ENCODE measurements at regions not wholly inside any gene's neighbourhood (a gene's known extent, or its start where the extent isn't known, plus 50 kb on each side); places are given as distances from the start of the nearest gene placed in this dataset.

DNA sequence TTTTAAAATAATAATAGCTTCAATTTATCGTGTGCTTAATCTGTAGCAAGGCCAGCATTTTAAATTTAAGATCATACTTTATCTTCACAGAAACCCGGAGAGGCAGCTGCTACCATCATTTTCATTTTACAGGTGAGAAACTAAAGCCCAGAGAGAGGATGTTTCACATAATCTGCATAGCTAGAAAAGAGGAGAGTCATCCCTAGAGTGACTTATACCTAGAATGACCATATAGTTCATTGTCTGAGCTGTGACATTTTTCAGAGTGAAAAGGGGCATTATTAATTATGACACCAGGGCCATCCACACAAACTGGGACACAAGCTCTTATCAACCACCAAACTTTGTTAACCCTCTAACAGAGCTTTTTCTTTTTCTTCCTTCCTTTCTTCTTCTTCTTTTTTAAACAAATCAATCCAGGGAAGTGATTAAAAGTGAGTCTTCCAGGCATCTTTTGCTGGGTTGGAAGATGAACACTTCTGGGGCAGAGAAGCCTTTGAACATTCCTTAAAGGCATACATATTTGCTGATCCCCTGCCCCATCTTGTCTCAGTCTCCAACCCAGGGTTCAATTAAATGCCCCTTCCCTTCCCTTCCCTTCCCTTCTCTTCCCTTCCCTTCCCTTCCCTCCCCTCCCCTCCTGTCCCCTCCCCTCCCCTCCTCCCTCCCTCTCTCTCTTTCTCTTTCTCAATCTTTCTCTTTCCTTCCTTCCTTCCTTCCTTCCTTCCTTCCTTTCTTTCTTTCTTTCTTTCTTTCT lies 272.5 kb upstream of the JAG1 start:
- Histone ChIP-seq H3K4me3 (ENCODE audit: low read depth, low read length) (no peak overlapping the region), H3K36me3 (ENCODE audit: control insufficient read depth, insufficient read depth, low read length) (no peaks in the 10 kb centered on the region), H3K27me3 (ENCODE audit: control insufficient read depth, insufficient read depth, low read length) (no peaks in the 10 kb centered on the region)
- no peak for DNase-seq (ENCODE audit: low read depth)
- TF ChIP-seq CTCF (IDR thresholded peaks at IDR 0.05; ENCODE audit: insufficient read depth, low read length, poor library complexity, severe bottlenecking) = no peak

GRCh38 chr20:10947726-10948125 lies 273.9 kb upstream of the JAG1 start:
- no peak for DNase-seq (ENCODE audit: low read depth)
- TF ChIP-seq CTCF (IDR thresholded peaks at IDR 0.05; ENCODE audit: insufficient read depth, low read length, poor library complexity, severe bottlenecking) = no peak
- Histone ChIP-seq H3K27me3 (ENCODE audit: control insufficient read depth, insufficient read depth, low read length) (no peaks in the 10 kb centered on the region), H3K36me3 (ENCODE audit: control insufficient read depth, insufficient read depth, low read length) (no peaks in the 10 kb centered on the region), H3K4me3 (ENCODE audit: low read depth, low read length) (no peak overlapping the region)

DNA sequence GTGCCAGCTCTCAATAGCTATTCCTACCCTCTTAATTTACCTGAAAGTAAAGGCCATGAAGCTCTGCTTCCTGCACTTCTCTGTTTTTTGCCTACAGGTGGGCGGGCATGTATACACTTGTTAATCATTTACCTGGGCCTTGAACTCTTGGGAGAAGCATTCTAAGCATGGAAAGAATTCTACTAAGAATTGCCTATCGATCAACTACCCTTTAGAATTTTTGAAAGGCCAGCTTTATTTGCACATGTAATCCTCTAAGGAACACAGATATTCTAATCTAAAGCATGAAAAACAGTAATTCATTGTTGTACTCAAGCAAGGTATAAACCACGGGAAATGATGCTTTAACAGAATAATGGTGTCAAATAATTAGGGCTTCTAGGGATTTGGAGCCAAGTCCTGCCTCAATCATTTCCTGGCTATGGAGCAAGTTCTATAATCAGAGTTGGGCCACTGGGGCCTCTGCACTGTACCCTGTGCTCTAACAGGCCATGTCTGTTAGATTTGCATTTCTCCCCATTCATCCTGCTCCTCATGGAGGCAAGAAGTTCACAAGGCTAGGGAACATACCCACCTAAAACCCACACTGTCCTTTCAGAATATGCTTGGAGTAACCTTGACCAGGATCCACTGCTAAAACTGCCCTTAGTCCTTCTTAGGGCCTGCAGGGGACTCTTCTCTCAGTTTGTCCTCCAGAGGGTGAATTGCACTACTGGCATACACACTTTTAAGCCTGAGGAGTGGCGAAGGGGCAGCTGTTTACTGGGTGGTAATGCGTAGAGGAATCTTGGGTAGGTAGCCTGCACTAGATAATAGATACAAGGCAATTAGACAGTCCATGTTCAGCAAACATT lies 276.4 kb upstream of the JAG1 start:
- no peaks in the 10 kb centered on the region for H3K27me3 ChIP-seq (ENCODE audit: control insufficient read depth, insufficient read depth, low read length)
- H3K36me3 ChIP-seq (ENCODE audit: control insufficient read depth, insufficient read depth, low read length) = no peaks in the 10 kb centered on the region
- no peak for TF ChIP-seq CTCF (IDR thresholded peaks at IDR 0.05; ENCODE audit: insufficient read depth, low read length, poor library complexity, severe bottlenecking)
- no peak for DNase-seq (ENCODE audit: low read depth)
- no peak overlapping the region for H3K4me3 ChIP-seq (ENCODE audit: low read depth, low read length)

DNA sequence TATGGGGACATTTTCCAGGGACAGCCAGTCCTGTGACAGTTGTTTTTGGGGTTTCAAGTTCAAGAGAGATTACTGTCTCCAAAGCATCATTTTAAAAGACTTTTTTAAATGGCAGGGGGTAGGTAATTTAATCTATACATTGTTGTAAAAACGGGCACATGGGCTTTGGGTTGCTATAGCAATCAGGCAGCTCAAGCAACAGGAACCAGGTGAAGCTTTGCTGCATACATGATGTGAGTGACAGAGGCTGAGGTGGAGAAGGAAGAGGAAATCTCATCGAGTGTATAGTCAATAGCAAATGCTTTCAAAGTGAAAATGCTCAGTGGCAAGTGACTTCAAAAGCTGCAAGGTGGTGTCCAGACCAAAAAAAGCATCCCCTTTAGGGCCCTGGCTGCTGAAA lies 277.4 kb upstream of the JAG1 start:
- Histone ChIP-seq H3K36me3 (ENCODE audit: control insufficient read depth, insufficient read depth, low read length) (no peaks in the 10 kb centered on the region), H3K27me3 (ENCODE audit: control insufficient read depth, insufficient read depth, low read length) (no peaks in the 10 kb centered on the region), H3K4me3 (ENCODE audit: low read depth, low read length) (no peak overlapping the region)
- no peak for DNase-seq (ENCODE audit: low read depth)
- no peak for TF ChIP-seq CTCF (IDR thresholded peaks at IDR 0.05; ENCODE audit: insufficient read depth, low read length, poor library complexity, severe bottlenecking)

GRCh38 chr20:10951904-10952303 lies 278.1 kb upstream of the JAG1 start:
- no peaks in the 10 kb centered on the region for H3K36me3 ChIP-seq (ENCODE audit: control insufficient read depth, insufficient read depth, low read length)
- no peak overlapping the region for H3K4me3 ChIP-seq (ENCODE audit: low read depth, low read length)
- H3K27me3 ChIP-seq (ENCODE audit: control insufficient read depth, insufficient read depth, low read length) = no peaks in the 10 kb centered on the region
- no peak for DNase-seq (ENCODE audit: low read depth)
- no peak for TF ChIP-seq CTCF (IDR thresholded peaks at IDR 0.05; ENCODE audit: insufficient read depth, low read length, poor library complexity, severe bottlenecking)
